Liver (tissue), 3 donors: ENCODE measurements at regions not wholly inside any gene's neighbourhood (a gene's known extent, or its start where the extent isn't known, plus 50 kb on each side); places are given as distances from the start of the nearest gene placed in this dataset.

Experiments used
- GABPA ChIP-seq, 2 donors: IDR thresholded peaks in 1 of 2; conservative IDR thresholded peaks in 1 of 2; 2 replicates each; pipeline ENCODE4 v1.6.1; 2016; ENCODE audit warnings: antibody characterized with exemption in 2 of 2, mild to moderate bottlenecking in 1 of 2, moderate library complexity in 1 of 2
- HNF4A ChIP-seq, 2 donors: conservative IDR thresholded peaks; 2 replicates each; pipeline ENCODE4 v1.6.1; 2016; ENCODE audit warnings: antibody characterized with exemption in 2 of 2, mild to moderate bottlenecking in 2 of 2
- JUND ChIP-seq, 2 donors: IDR thresholded peaks; 2 replicates each; pipeline ENCODE4 v1.6.1; 2016; ENCODE audit warnings: antibody characterized with exemption in 2 of 2
- RAD21 ChIP-seq, 2 donors: IDR thresholded peaks; 2 replicates each; pipeline ENCODE4 v1.6.1; 2016; ENCODE audit warnings: antibody characterized with exemption in 2 of 2, mild to moderate bottlenecking in 2 of 2
- REST ChIP-seq: IDR thresholded peaks from 2 replicates; pipeline ENCODE4 v1.6.1; 2016; ENCODE audit warnings: antibody characterized with exemption, mild to moderate bottlenecking
- SP1 ChIP-seq: IDR thresholded peaks from 2 replicates; pipeline ENCODE4 v1.6.1; 2018; ENCODE audit warnings: antibody characterized with exemption, mild to moderate bottlenecking
- TAF1 ChIP-seq: conservative IDR thresholded peaks from 2 replicates; pipeline ENCODE4 v1.6.1; 2016; ENCODE audit warnings: antibody characterized with exemption, mild to moderate bottlenecking
- YY1 ChIP-seq: IDR thresholded peaks from 2 replicates; pipeline ENCODE4 v1.6.1; 2016; ENCODE audit warnings: antibody characterized with exemption, mild to moderate bottlenecking
- ZBTB33 ChIP-seq: IDR thresholded peaks from 2 replicates; pipeline ENCODE4 v1.6.1; 2016; ENCODE audit warnings: antibody characterized with exemption
- TF ChIP-seq, protein P1 (sequence below): fragments of 150-350 bp; IDR thresholded peaks from 2 replicates; pipeline ENCODE4 v1.5.1; 2017; ENCODE audit warnings: improper control_type of control experiment, low read depth, low read length; ENCODE audit not compliant: missing input control
- donor health status: healthy.
- donor health status: healthy.

DNA sequence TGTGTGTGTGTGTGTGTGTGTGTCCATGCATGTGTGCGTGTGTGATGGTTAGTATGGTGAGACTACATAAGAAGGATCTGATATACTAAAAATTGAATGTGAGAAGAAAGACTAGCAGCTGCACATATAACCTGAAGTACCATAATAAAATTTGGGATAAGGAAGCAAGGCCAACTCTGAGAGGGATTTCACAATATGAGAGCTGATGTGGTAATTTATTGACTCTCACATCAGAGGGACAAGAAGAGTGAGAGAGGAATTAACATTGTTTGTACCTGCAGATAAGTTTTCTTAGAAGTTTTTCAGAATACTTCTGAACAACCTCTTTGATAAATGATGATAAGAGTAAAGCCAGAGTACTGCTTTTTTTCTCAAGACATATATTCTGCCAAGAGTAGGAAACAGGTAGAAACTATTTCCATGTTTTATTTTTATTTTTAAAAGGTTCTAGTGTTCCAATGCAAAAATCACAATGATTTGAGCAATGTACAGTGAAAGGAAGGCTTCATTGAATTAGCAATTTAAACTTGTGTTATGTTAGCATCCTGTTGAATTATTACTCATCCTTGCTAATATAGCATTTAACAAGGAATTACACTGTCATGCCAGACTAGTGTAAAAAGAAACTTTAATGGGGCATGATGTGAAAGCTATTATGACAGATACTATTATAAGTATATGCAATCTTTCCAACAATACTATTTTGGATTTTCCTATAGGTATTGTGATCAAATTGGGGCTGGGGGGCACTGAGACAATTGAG lies 415.5 kb upstream of the ARPP21 start:
- TF ChIP-seq, protein P1, sequence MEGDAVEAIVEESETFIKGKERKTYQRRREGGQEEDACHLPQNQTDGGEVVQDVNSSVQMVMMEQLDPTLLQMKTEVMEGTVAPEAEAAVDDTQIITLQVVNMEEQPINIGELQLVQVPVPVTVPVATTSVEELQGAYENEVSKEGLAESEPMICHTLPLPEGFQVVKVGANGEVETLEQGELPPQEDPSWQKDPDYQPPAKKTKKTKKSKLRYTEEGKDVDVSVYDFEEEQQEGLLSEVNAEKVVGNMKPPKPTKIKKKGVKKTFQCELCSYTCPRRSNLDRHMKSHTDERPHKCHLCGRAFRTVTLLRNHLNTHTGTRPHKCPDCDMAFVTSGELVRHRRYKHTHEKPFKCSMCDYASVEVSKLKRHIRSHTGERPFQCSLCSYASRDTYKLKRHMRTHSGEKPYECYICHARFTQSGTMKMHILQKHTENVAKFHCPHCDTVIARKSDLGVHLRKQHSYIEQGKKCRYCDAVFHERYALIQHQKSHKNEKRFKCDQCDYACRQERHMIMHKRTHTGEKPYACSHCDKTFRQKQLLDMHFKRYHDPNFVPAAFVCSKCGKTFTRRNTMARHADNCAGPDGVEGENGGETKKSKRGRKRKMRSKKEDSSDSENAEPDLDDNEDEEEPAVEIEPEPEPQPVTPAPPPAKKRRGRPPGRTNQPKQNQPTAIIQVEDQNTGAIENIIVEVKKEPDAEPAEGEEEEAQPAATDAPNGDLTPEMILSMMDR, result no peak
- TF ChIP-seq GABPA (IDR thresholded peaks at IDR 0.05 in 1 of 2, conservative IDR thresholded peaks at IDR 0.05 in 1 of 2) (no peak), TAF1 (no peak), HNF4A (conservative IDR thresholded peaks at IDR 0.05) (no peak), REST (no peak), SP1 (no peak), JUND (IDR thresholded peaks at IDR 0.05) (no peak), YY1 (no peak), RAD21 (IDR thresholded peaks at IDR 0.05) (peak in 1 of 2 donors; percentile 13), ZBTB33 (no peak)
